Gastrocnemius medialis (tissue), 4 donors: ENCODE measurements at regions not wholly inside any gene's neighbourhood (a gene's known extent, or its start where the extent isn't known, plus 50 kb on each side); places are given as distances from the start of the nearest gene placed in this dataset.

Experiments used
- CTCF ChIP-seq, 5 experiments: fragments of 450-650 bp in 3 of 5; fragments of 200-600 bp in 2 of 5; sonication (generic) in 2 of 5; IDR thresholded peaks in 4 of 5; conservative IDR thresholded peaks in 1 of 5; 1 replicate in 4 of 5; 2 replicates in 1 of 5; pipeline ENCODE4 v1.5.1; 2016 to 2019; ENCODE audit warnings: antibody characterized with exemption in 5 of 5, mild to moderate bottlenecking in 3 of 5, moderate library complexity in 3 of 5
- POLR2A ChIP-seq, 2 donors: fragments of 450-650 bp; IDR thresholded peaks; one replicate each; pipeline ENCODE4 v1.6.1; 2017; ENCODE audit warnings: antibody characterized with exemption in 2 of 2, mild to moderate bottlenecking in 2 of 2, moderate library complexity in 2 of 2

- TF ChIP-seq POLR2A (IDR thresholded peaks at IDR 0.05) (no peak), CTCF (IDR thresholded peaks at IDR 0.05 in 4 of 5, conservative IDR thresholded peaks at IDR 0.05 in 1 of 5) (no peak)
These were observed 198.1 kb upstream of the GHITM start for GRCh38 chr10:83941189-83941588.
